NCI-H1694 treated with DMSO at 0.1 percent for 48 hours (cell line): ENCODE measurements at regions not wholly inside any gene's neighbourhood (a gene's known extent, or its start where the extent isn't known, plus 50 kb on each side); places are given as distances from the start of the nearest gene placed in this dataset.
"Not testable (repeated sequence)": the region's sequence is repeated elsewhere in the genome, so short reads cannot be mapped to it uniquely, and the experiment has no call there.

Experiments
- DNase-seq: peaks from one replicate; lab custom pipeline; 2025; lab: John Stamatoyannopoulos, UW

DNA sequence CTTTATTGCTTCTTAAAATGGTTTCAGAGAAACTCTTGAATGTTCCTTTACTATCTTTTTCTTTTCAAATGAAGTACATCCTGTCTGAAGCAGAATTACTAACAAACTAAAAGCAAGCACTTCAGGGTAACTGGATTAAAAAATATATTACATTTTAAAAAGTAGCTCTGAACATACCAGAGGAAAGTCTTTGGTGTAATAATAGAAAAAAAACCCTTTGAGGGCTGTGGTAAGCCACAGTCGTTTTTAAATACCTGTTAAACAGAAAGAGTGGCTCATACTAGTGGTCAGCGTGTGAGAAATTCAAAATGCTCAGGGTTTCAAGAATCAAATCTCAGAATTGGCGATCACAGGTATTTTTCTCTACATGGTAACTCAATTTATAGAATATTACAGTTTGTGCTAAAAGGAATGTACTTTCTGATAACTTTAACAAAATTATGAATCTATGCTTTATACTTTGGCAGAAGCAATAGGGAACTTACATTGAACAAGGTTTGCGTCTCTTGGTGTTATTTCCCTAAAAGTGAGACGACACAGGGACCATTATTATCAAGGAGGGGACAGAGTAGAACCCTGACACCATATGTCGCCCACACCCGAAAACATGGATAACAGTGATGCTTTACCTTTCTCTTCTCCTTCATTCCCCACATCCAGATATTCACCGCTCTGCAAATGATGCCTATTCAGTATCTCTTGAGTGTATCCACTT is 97.0 kb upstream of the DPH5 start:
- DNase-seq: no peak

GRCh38 chr1:101121975-101122374 is 96.4 kb upstream of the DPH5 start:
- DNase-seq: no peak

DNA sequence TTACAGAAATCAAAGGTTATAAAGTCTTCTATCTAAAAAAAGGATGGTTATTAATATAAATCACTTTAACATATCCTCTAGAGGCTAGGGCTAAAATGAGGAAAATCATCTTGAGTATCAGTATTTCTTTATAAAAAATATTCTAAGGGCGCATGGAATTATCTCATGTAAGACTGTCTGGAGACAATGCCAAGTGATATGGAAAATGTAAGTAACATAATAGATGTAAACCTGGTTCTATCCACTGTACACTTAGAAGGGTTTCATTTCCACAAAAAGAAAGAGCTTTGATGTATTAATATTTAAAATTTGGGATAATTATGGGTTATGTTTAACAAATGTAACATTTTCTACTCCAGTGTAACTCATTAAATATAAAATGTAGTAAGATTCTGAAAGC is 95.9 kb upstream of the DPH5 start:
- DNase-seq: no peak

GRCh38 chr1:101120868-101121267 is 95.3 kb upstream of the DPH5 start:
- no peak for DNase-seq

- no peak for DNase-seq
Observed at GRCh38 chr1:101119289-101119688, 93.7 kb upstream of the DPH5 start.

DNA sequence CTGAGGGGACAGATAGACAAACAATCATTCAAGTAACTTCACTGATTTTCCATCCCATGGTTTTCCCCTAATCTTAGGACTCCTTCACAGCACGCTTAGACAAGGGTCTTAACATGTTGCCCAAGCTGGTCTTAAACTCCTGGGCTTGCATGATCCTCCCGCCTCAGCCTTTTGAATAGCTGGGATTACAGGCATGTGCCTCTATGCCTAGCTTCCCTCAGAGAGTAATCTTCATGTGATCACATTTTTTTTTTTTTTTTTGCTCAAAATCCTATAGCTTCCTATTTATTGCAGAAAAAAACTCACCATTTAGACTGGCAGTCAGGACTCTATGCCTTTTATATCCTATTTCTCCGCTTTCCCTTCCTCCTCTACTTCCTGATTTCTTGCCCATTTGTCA is 90.4 kb upstream of the DPH5 start:
- DNase-seq: no peak

GRCh38 chr1:101115112-101115511 is 89.5 kb upstream of the DPH5 start:
- DNase-seq: no peak

DNA sequence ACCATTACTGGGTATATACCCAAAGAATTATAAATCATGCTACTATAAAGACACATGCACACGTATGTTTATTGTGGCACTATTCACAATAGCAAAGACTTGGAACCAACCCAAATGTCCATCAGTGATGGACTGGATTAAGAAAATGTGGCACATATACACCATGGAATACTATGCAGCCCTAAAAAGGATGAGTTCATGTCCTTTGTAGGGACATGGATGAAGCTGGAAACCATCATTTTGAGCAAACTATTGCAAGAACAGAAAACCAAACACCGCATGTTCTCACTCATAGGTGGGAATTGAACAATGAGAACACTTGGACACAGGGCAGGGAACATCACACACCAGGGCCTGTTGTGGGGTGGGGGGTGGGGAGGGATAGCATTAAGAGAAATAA is 88.5 kb upstream of the DPH5 start:
- DNase-seq: not testable (repeated sequence)

DNA sequence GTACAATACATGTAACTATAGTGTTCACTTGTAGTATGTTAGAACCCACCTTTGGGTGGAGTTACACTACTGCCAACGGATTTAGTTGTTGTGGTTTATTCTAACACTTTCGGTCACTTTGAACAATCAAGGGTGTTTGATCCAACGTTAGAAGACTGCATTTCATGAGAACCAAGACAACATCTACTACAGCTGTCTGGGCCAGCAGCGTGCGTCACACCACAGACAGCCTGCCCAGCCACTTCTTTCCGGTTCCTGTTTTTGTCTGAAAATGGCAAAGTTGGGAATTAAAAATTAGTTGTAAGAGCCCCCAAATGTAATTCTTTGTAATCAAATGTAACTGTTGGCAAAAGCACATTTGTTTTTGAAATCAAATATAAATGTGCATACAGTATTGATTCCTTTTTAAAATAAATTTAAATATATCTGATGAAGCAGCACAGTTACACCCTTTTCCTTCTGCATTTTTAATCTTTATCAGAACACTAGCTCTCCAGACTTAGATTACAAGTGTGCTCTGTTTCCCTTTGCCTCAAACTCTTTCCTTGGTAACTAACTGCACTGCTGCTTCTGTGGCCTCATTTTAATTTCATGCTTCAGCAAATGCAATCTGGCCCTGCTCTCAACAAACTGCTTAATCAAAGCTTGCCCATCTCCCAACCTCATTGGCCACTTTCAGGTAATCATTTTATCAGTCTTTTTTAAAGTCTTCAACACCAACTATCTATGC is 86.6 kb upstream of the DPH5 start:
- peak; percentile 16 for DNase-seq

- no peak for DNase-seq
Observed at GRCh38 chr1:101111461-101111860, 85.9 kb upstream of the DPH5 start.

- no peak for DNase-seq
Observed at GRCh38 chr1:101109791-101110190, 84.2 kb upstream of the DPH5 start.

GRCh38 chr1:101108111-101108500 is 82.5 kb upstream of the DPH5 start:
- no peak for DNase-seq

GRCh38 chr1:101107496-101108110 is 82.0 kb upstream of the DPH5 start:
- no peak for DNase-seq

DNA sequence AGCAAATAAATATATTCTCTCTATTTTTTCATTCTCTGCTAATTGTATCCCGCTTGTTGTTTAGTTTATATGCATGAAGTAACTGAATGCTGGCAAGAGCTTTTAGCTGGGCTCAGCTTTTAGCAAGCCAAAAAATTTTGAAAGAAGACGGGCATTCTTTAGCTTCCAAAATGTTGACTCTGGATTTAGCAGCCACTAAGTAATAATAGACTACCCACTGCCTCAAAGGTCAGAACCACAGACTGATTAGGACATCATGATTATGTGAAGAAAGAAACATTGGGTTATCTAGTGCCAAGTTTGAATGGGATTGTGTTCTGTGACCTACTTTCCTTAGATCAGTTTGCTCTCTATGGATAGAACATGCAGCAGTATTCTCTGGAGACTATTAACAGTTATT is 80.3 kb upstream of the DPH5 start:
- no peak for DNase-seq

DNA sequence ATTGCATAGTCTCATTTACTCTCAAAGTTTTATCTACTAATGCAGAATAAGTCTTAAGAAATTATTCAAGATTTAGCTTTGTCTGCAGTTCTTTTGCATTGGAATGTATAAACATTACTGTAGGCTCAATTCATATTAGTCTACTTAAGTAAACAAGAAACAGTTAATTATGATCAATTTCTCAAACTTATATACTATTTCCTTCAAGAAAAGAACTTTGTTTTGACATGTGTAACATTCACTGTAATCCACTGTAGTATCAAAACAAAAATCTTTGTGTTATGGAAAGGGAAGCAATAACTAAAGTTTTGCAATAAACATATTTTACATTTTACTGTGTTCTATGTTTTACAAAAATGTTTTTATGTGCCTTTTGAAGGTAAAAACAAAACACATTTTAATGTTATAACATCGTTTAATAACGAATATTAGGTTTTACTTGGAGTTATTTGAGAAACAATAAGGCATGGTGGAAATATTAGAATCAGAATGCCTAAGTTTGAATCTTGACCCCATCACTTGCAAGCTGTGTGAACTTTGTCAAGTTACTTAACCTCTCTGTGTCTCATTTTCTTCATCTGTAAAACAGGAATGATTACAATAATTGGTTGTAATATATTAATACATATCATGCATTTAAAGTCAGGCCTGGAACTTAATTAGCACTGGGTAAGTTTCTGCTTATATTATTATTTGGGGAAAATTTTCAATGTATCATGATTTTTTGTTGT is 77.0 kb upstream of the DPH5 start:
- no peak for DNase-seq

DNA sequence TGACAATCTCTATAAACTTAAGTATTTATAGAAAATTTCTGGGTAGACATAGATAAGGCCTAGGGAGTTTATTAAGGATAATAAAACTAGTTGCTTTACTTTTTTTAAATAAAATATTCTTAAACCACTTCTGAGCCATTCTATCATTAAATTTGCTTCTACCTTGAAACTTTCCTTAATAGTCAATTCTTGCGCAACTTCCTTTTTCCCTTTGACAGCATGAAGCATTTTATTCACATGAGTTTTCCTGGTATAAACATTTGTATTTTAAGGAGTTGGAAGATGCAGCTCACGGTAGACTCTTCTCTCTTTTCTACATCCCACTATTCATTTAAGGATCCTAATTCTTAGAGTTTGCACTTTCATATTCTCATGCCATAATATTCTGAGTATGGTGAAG is 75.8 kb upstream of the DPH5 start:
- no peak for DNase-seq

DNA sequence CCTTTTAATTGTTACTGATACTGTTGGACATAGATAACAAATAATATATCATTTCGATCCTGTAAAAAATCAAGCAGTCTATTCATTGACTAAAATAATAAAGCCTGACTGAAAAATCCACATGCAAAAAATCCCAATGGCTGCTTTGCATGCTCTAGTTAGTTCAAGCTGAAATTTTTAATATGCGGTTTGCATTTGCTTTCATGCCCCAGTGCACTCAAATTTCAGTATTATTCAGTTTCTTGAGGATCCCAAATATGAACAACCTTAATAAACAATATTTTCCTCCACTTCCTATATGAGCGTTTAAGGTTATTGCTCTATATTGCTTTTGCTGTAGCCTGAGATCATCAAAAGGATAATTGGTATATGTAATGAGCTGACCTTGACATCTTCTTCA is 75.1 kb upstream of the DPH5 start:
- DNase-seq: no peak

GRCh38 chr1:101098907-101099306 is 73.3 kb upstream of the DPH5 start:
- no peak for DNase-seq

- DNase-seq: no peak
Observed at GRCh38 chr1:101098327-101098726, 72.7 kb upstream of the DPH5 start.

DNA sequence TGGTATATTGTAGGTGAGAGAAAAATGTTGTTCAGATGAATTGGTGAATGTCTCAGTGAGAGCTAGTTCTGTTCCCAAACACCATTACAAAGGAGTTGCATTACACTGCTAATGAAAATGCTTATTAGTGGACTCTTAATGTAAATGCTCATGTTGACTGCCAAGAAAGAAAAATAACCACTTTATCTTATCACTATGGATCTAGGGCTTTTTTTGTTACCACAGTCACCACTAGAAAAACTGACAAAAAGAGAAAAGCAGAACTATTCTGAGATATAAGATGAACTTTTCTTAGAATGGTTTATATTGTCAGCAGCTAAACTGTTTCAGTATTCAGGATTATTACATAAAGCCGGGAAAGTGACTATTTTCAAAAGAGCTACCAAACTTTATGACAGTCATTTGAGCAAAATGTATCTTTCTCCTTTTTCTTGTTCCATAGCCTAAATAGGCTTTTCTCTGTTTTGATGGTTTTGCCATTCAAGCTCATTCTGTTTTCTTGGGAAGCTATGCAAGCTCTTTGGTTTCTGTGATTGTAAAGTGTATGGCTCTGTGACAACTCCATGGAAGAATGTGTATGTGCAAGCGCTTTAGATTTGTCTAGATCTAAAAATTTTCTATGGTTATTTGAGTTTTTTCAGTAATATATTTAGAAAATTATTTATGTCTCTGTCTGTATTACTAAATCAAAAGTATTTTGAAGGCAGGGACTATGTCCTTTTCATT is 64.2 kb upstream of the DPH5 start:
- DNase-seq: no peak

DNA sequence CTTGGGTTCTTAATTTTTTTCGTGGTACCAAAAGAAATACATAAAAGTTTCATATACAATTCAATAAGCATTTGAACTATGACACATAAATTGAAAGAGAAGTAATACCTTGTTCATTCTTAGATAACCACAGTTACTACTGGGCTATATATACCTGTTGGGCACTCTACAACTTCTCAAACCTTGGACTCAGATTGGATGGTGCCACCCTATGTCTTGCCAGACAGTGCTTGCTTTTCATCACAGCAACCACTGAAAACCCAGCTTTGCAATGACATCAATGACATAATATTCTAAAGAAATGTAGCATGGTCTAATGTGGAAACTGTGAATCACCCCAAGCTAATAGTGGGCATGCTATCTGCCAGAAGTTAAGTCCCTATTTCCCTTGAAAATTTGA is 62.8 kb upstream of the DPH5 start:
- DNase-seq: no peak

- no peak for DNase-seq
Observed at GRCh38 chr1:101086783-101087182, 61.2 kb upstream of the DPH5 start.
